H9 (cell line): ENCODE measurements at regions not wholly inside any gene's neighbourhood (a gene's known extent, or its start where the extent isn't known, plus 50 kb on each side); places are given as distances from the start of the nearest gene placed in this dataset.

ENCODE experiments used
- DNase-seq: peaks from one replicate; pipeline ENCODE4 v3.0.0-alpha.2; 2017
- H2AFZ ChIP-seq: one replicate; pipeline ENCODE4 v1.6.1; 2013; ENCODE audit warnings: mild to moderate bottlenecking, low read length, control low read depth, moderate library complexity
- H2AK5ac ChIP-seq: 2 replicates; pipeline ENCODE4 v1.6.1; 2013; ENCODE audit warnings: low read length, control low read depth, mixed read lengths; ENCODE audit not compliant: insufficient read length
- H2BK120ac ChIP-seq: one replicate; pipeline ENCODE4 v1.6.1; 2013; ENCODE audit warnings: low read depth, mild to moderate bottlenecking, low read length, control low read depth, inconsistent platforms; ENCODE audit not compliant: poor library complexity, severe bottlenecking
- H2BK12ac ChIP-seq: 2 replicates; pipeline ENCODE4 v1.6.1; 2013; ENCODE audit warnings: low read length, control low read depth, mixed read lengths, low read depth; ENCODE audit not compliant: insufficient read length
- H2BK15ac ChIP-seq: 2 replicates; pipeline ENCODE4 v1.6.1; 2013; ENCODE audit warnings: low read depth, low read length, control low read depth
- H2BK20ac ChIP-seq: one replicate; pipeline ENCODE4 v1.6.1; 2013; ENCODE audit warnings: low read depth, mild to moderate bottlenecking, low read length, control low read depth, inconsistent platforms; ENCODE audit not compliant: poor library complexity, severe bottlenecking
- H2BK5ac ChIP-seq: 2 replicates; pipeline ENCODE4 v1.6.1; 2013; ENCODE audit warnings: low read length, control low read depth, mixed read lengths; ENCODE audit not compliant: insufficient read length
- H3K14ac ChIP-seq: 2 replicates; pipeline ENCODE4 v1.6.1; 2013; ENCODE audit warnings: low read length, control low read depth; ENCODE audit not compliant: insufficient read depth
- H3K18ac ChIP-seq: 2 replicates; pipeline ENCODE4 v1.6.1; 2013; ENCODE audit warnings: low read depth, mild to moderate bottlenecking, mixed read lengths, low read length, control low read depth; ENCODE audit not compliant: insufficient read length
- H3K23ac ChIP-seq: 2 replicates; pipeline ENCODE4 v1.6.1; 2013; ENCODE audit warnings: low read length, control low read depth, mixed read lengths, low read depth; ENCODE audit not compliant: insufficient read length
- H3K23me2 ChIP-seq: 2 replicates; pipeline ENCODE4 v1.6.1; 2013; ENCODE audit warnings: low read depth, mild to moderate bottlenecking, mixed read lengths, low read length, control low read depth; ENCODE audit not compliant: insufficient read length, poor library complexity, severe bottlenecking
- H3K27ac ChIP-seq: 2 replicates; pipeline ENCODE4 v1.5.1; 2013; ENCODE audit warnings: low read length, control low read depth, mixed read lengths, low read depth; ENCODE audit not compliant: insufficient read length
- H3K27me3 ChIP-seq: 2 replicates; pipeline ENCODE4 v1.6.1; 2013; ENCODE audit warnings: low read length, control low read depth, inconsistent platforms; ENCODE audit not compliant: insufficient read depth
- H3K4ac ChIP-seq: 2 replicates; pipeline ENCODE4 v1.6.1; 2013; ENCODE audit warnings: low read depth, mild to moderate bottlenecking, control low read depth, inconsistent platforms, low read length, moderate library complexity
- H3K4me1 ChIP-seq: 2 replicates; pipeline ENCODE4 v1.6.1; 2013; ENCODE audit warnings: low read length, control low read depth, inconsistent platforms; ENCODE audit not compliant: insufficient read depth
- H3K4me2 ChIP-seq: 2 replicates; pipeline ENCODE4 v1.6.1; 2013; ENCODE audit warnings: low read length, control low read depth, mixed read lengths; ENCODE audit not compliant: insufficient read length, insufficient read depth
- H3K56ac ChIP-seq: 2 replicates; pipeline ENCODE4 v1.6.1; 2013; ENCODE audit warnings: low read depth, mild to moderate bottlenecking, mixed read lengths, low read length, control low read depth; ENCODE audit not compliant: insufficient read length
- H3K79me1 ChIP-seq: 2 replicates; pipeline ENCODE4 v1.6.1; 2013; ENCODE audit warnings: low read depth, mild to moderate bottlenecking, moderate library complexity, low read length, control low read depth, inconsistent platforms; ENCODE audit not compliant: insufficient read depth, poor library complexity, severe bottlenecking
- H3K79me2 ChIP-seq: 2 replicates; pipeline ENCODE4 v1.6.1; 2013; ENCODE audit warnings: low read length, control low read depth, inconsistent platforms; ENCODE audit not compliant: insufficient read depth
- H3K9ac ChIP-seq: 2 replicates; pipeline ENCODE4 v1.6.1; 2013; ENCODE audit warnings: low read length, control low read depth, mixed read lengths; ENCODE audit not compliant: insufficient read length; ENCODE audit errors: extremely low read depth
- H3K9me3 ChIP-seq: one replicate; pipeline ENCODE4 v1.6.1; 2013; ENCODE audit warnings: low read depth, low read length, inconsistent platforms; ENCODE audit not compliant: control insufficient read depth
- H3T11ph ChIP-seq: one replicate; pipeline ENCODE4 v1.6.1; 2013; ENCODE audit warnings: mild to moderate bottlenecking, low read length, control low read depth, inconsistent platforms
- H4K20me1 ChIP-seq: one replicate; pipeline ENCODE4 v1.6.1; 2013; ENCODE audit not compliant: control insufficient read depth, insufficient read length, insufficient read depth
- H4K5ac ChIP-seq: 2 replicates; pipeline ENCODE4 v1.6.1; 2013; ENCODE audit warnings: low read depth, mild to moderate bottlenecking, mixed read lengths, low read length, control low read depth; ENCODE audit not compliant: insufficient read length
- H4K8ac ChIP-seq: replicated peaks from 2 replicates; pipeline ENCODE4 v1.6.1; 2013; ENCODE audit warnings: low read length, control low read depth, mixed read lengths, low read depth; ENCODE audit not compliant: insufficient read length
- H4K91ac ChIP-seq: 2 replicates; pipeline ENCODE4 v1.6.1; 2013; ENCODE audit warnings: low read depth, mild to moderate bottlenecking, moderate library complexity, mixed read lengths, low read length, control low read depth; ENCODE audit not compliant: insufficient read length
- H3K27ac Mint-ChIP-seq, 3 experiments: 2 replicates in 2 of 3; 3 replicates in 1 of 3; pipeline ENCODE4 v1.8.0; 2020 to 2021; ENCODE audit warnings: mixed read lengths in 3 of 3, mild to moderate bottlenecking in 1 of 3, moderate library complexity in 1 of 3
- H3K27me3 Mint-ChIP-seq: 2 replicates; pipeline ENCODE4 v1.8.0; 2021; ENCODE audit warnings: low read depth, mild to moderate bottlenecking, moderate library complexity, mixed read lengths
- H3K36me3 Mint-ChIP-seq, 3 experiments: 2 replicates in 2 of 3; 3 replicates in 1 of 3; pipeline ENCODE4 v1.8.0; 2020 to 2021; ENCODE audit warnings: low read depth in 3 of 3, mixed read lengths in 3 of 3; ENCODE audit not compliant: insufficient read depth in 1 of 3
- H3K4me1 Mint-ChIP-seq, 2 experiments: 2 replicates each; pipeline ENCODE4 v1.8.0; 2020; ENCODE audit warnings: mixed read lengths in 2 of 2
- H3K4me3 Mint-ChIP-seq, 2 experiments: 2 replicates in 1 of 2; 3 replicates in 1 of 2; pipeline ENCODE4 v1.8.0; 2020 to 2021; ENCODE audit warnings: mild to moderate bottlenecking in 2 of 2, mixed read lengths in 2 of 2, moderate library complexity in 1 of 2
- H3K9me3 Mint-ChIP-seq, 2 experiments: 2 replicates in 1 of 2; 3 replicates in 1 of 2; pipeline ENCODE4 v1.8.0; 2020; ENCODE audit warnings: mild to moderate bottlenecking in 2 of 2, mixed read lengths in 2 of 2, moderate library complexity in 1 of 2
- WGBS: extraction: QIAGEN DNeasy Blood & Tissue Kit; methylation state at CpG from one replicate; pipeline ENCODE4 v1.1.7; 2013; ENCODE audit warnings: missing lambda C conversion rate, low lambda C conversion rate, mixed read lengths; ENCODE audit not compliant: insufficient read length; ENCODE audit errors: extremely low coverage; 5-methylcytosine and 5-hydroxymethylcytosine counted together
- TF ChIP-seq, protein P1 (sequence below): fragments of 200-600 bp; sonication (generic); conservative IDR thresholded peaks from 3 replicates; pipeline ENCODE4 v1.8.0; 2021; ENCODE audit warnings: antibody characterized with exemption, mild to moderate bottlenecking

DNA sequence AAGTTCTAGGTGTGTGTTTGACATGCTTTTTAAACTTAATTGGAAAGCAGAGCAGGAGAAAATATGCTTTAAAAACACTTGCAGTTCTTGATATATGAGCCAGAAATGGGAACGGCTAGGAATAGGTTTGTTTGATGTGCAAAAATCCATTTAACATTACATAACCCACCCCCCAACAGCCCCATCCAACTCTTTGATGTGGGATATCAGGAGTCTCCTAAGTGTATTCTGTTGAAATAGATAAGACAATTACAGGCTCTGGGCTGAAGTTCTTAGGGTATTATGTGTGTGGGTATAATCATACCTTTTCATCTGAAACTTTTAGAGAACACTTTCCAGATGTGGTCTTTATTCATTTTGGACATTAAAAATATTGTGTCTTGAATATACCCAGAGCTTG lies 240.4 kb upstream of the CSNK1A1L start:
- H2BK5ac ChIP-seq, result no peak overlapping the region
- H3K4me2 ChIP-seq, result no peak overlapping the region
- no peak overlapping the region for H2BK12ac ChIP-seq
- no peak for DNase-seq
- H2BK20ac ChIP-seq, result no peak overlapping the region
- no peak overlapping the region for H3T11ph ChIP-seq
- WGBS, result no CpG with 5 or more reads among the region's 1 CpG
- no peak overlapping the region for H4K5ac ChIP-seq
- no peak overlapping the region for H3K23ac ChIP-seq
- no peaks in the 10 kb centered on the region for H3K4me1 ChIP-seq
- no peak overlapping the region for H3K27ac ChIP-seq
- no peak overlapping the region for H3K14ac ChIP-seq
- H3K79me2 ChIP-seq, result no peaks in the 10 kb centered on the region
- H3K27ac Mint-ChIP-seq, result no peak overlapping the region
- H3K27me3 Mint-ChIP-seq, result no peaks in the 10 kb centered on the region
- no peak overlapping the region for H3K18ac ChIP-seq
- no peaks in the 10 kb centered on the region for H3K36me3 Mint-ChIP-seq
- TF ChIP-seq, protein P1, sequence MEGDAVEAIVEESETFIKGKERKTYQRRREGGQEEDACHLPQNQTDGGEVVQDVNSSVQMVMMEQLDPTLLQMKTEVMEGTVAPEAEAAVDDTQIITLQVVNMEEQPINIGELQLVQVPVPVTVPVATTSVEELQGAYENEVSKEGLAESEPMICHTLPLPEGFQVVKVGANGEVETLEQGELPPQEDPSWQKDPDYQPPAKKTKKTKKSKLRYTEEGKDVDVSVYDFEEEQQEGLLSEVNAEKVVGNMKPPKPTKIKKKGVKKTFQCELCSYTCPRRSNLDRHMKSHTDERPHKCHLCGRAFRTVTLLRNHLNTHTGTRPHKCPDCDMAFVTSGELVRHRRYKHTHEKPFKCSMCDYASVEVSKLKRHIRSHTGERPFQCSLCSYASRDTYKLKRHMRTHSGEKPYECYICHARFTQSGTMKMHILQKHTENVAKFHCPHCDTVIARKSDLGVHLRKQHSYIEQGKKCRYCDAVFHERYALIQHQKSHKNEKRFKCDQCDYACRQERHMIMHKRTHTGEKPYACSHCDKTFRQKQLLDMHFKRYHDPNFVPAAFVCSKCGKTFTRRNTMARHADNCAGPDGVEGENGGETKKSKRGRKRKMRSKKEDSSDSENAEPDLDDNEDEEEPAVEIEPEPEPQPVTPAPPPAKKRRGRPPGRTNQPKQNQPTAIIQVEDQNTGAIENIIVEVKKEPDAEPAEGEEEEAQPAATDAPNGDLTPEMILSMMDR, result no peak
- H3K9me3 Mint-ChIP-seq, result no peaks in the 10 kb centered on the region
- no peak overlapping the region for H2AK5ac ChIP-seq
- no peaks in the 10 kb centered on the region for H3K27me3 ChIP-seq
- H3K23me2 ChIP-seq, result no peaks in the 10 kb centered on the region
- no peak overlapping the region for H2BK120ac ChIP-seq
- no peaks in the 10 kb centered on the region for H3K79me1 ChIP-seq
- no peak overlapping the region for H4K8ac ChIP-seq
- H4K20me1 ChIP-seq, result no peaks in the 10 kb centered on the region
- no peak overlapping the region for H2BK15ac ChIP-seq
- no peak overlapping the region for H3K9ac ChIP-seq
- H3K4me1 Mint-ChIP-seq, result peaks cover 0 to 3% of the 10 kb centered on the region in 2 experiments; a peak in 1 of 4 replicates
- no peak overlapping the region for H4K91ac ChIP-seq
- no peaks in the 10 kb centered on the region for H3K9me3 ChIP-seq
- no peak overlapping the region for H3K4me3 Mint-ChIP-seq
- H3K4ac ChIP-seq, result no peak overlapping the region
- no peak overlapping the region for H2AFZ ChIP-seq
- no peak overlapping the region for H3K56ac ChIP-seq
